Anterior cingulate cortex (tissue), 58 donors: ENCODE measurements at regions not wholly inside any gene's neighbourhood (a gene's known extent, or its start where the extent isn't known, plus 50 kb on each side); places are given as distances from the start of the nearest gene placed in this dataset.

Experiments
- DNase-seq, 58 donors: peaks; one replicate each; lab custom pipeline; 2025; lab: John Stamatoyannopoulos, UW

- DNase-seq: peak in 51 of 58 donors; percentile 14 to 88 (median 60)
Observed at GRCh38 chr9:107739601-107740082, 250.1 kb upstream of the KLF4 start.

GRCh38 chr9:107738789-107739188 is 249.2 kb upstream of the KLF4 start:
- no peak for DNase-seq

GRCh38 chr9:107737987-107738743 is 248.6 kb upstream of the KLF4 start:
- no peak for DNase-seq

GRCh38 chr9:107737610-107737986 is 248.0 kb upstream of the KLF4 start:
- DNase-seq: no peak

- DNase-seq: no peak
Observed at GRCh38 chr9:107735821-107736220, 246.3 kb upstream of the KLF4 start.

GRCh38 chr9:107734256-107735013 is 244.9 kb upstream of the KLF4 start:
- DNase-seq: no peak

GRCh38 chr9:107733523-107733894 is 243.9 kb upstream of the KLF4 start:
- DNase-seq: peak in 32 of 58 donors; percentile 3 to 59 (median 16)

GRCh38 chr9:107732781-107733522 is 243.4 kb upstream of the KLF4 start:
- DNase-seq: peak in 4 of 58 donors; percentile 34 to 48 (median 43)

GRCh38 chr9:107731115-107731762 is 241.7 kb upstream of the KLF4 start:
- no peak for DNase-seq

- DNase-seq: no peak
Observed at GRCh38 chr9:107730666-107731065, 241.1 kb upstream of the KLF4 start.

GRCh38 chr9:107727086-107727780 is 237.7 kb upstream of the KLF4 start:
- DNase-seq: no peak

- DNase-seq: no peak
Observed at GRCh38 chr9:107723015-107723414, 233.4 kb upstream of the KLF4 start.

GRCh38 chr9:107721705-107722245 is 232.2 kb upstream of the KLF4 start:
- DNase-seq: no peak

GRCh38 chr9:107720501-107720900 is 230.9 kb upstream of the KLF4 start:
- no peak for DNase-seq

- DNase-seq: no peak
Observed at GRCh38 chr9:107717529-107718314, 228.2 kb upstream of the KLF4 start.

- DNase-seq: no peak
Observed at GRCh38 chr9:107715740-107716139, 226.2 kb upstream of the KLF4 start.

GRCh38 chr9:107713470-107713869 is 223.9 kb upstream of the KLF4 start:
- no peak for DNase-seq

GRCh38 chr9:107712390-107712789 is 222.8 kb upstream of the KLF4 start:
- DNase-seq: no peak

- DNase-seq: peak in 1 of 58 donors; percentile 4
Observed at GRCh38 chr9:107711542-107711941, 222.0 kb upstream of the KLF4 start.
